ENCODE measurements at regions not wholly inside any gene's neighbourhood (a gene's known extent, or its start where the extent isn't known, plus 50 kb on each side); places are given as distances from the start of the nearest gene placed in this dataset.

GRCh38 chr1:30200161-30200560 is 523.2 kb downstream of the MATN1 start:
- Histone ChIP-seq H3K9me3 (peaks cover 0 to 5% (median 0%) of the 10 kb centered on the region in 3 donors), H3K4me1 (peaks cover 0 to 12% (median 4%) of the 10 kb centered on the region in 4 donors), H3K27ac (no peak overlapping the region), H3K4me3 (no peak overlapping the region), H3K27me3 (peaks cover 0 to 11% of the 10 kb centered on the region in 2 donors), H3K36me3 (no peaks in the 10 kb centered on the region)
- TF ChIP-seq CTCF (IDR thresholded peaks at IDR 0.05), result no peak
- intact Hi-C loops (cut with DNase I; ENCODE audit: low total_unique reads), result no loop called here
- DNase-seq, result no peak

- no peak for TF ChIP-seq CTCF (IDR thresholded peaks at IDR 0.05)
- peaks cover 0 to 12% (median 4%) of the 10 kb centered on the region in 4 donors for H3K4me1 ChIP-seq
- no peaks in the 10 kb centered on the region for H3K36me3 ChIP-seq
- H3K9me3 ChIP-seq, result peaks cover 0 to 5% (median 0%) of the 10 kb centered on the region in 3 donors
- H3K27ac ChIP-seq, result no peak overlapping the region
- intact Hi-C loops (cut with DNase I; ENCODE audit: low total_unique reads), result no loop called here
- peaks cover 0 to 11% of the 10 kb centered on the region in 2 donors for H3K27me3 ChIP-seq
- DNase-seq, result no peak
- no peak overlapping the region for H3K4me3 ChIP-seq
Observed at GRCh38 chr1:30199563-30199962, 523.8 kb downstream of the MATN1 start.

- intact Hi-C loops (cut with DNase I; ENCODE audit: low total_unique reads), result no loop called here
Observed at GRCh38 chr1:30198795-30199403, 524.5 kb downstream of the MATN1 start.

GRCh38 chr1:30198451-30198760 is 525.0 kb downstream of the MATN1 start:
- Histone ChIP-seq H3K4me3 (no peak overlapping the region), H3K36me3 (no peaks in the 10 kb centered on the region), H3K9me3 (peaks cover 0 to 5% (median 0%) of the 10 kb centered on the region in 3 donors), H3K4me1 (peaks cover 0 to 12% (median 4%) of the 10 kb centered on the region in 4 donors), H3K27me3 (peaks cover 0 to 11% of the 10 kb centered on the region in 2 donors), H3K27ac (no peak overlapping the region)
- no peak for TF ChIP-seq CTCF (IDR thresholded peaks at IDR 0.05)
- intact Hi-C loops (cut with DNase I; ENCODE audit: low total_unique reads), result no loop called here
- no peak for DNase-seq

More at GRCh38 chr1:30198795-30199403, 524.5 kb downstream of the MATN1 start:
- no peak for DNase-seq
- TF ChIP-seq CTCF (IDR thresholded peaks at IDR 0.05), result no peak
- peaks cover 0 to 11% of the 10 kb centered on the region in 2 donors for H3K27me3 ChIP-seq
- no peaks in the 10 kb centered on the region for H3K36me3 ChIP-seq
- H3K4me1 ChIP-seq, result peaks cover 0 to 12% (median 4%) of the 10 kb centered on the region in 4 donors
- peaks cover 0 to 5% (median 0%) of the 10 kb centered on the region in 3 donors for H3K9me3 ChIP-seq
- no peak overlapping the region for H3K27ac ChIP-seq
- H3K4me3 ChIP-seq, result no peak overlapping the region

GRCh38 chr1:30197639-30198450 is 525.5 kb downstream of the MATN1 start:
- Histone ChIP-seq H3K9me3 (peaks cover 0 to 5% (median 0%) of the 10 kb centered on the region in 3 donors), H3K36me3 (no peaks in the 10 kb centered on the region), H3K4me1 (peaks cover 0 to 12% (median 4%) of the 10 kb centered on the region in 4 donors), H3K27ac (no peak overlapping the region), H3K4me3 (no peak overlapping the region), H3K27me3 (peaks cover 0 to 11% of the 10 kb centered on the region in 2 donors)
- DNase-seq, result no peak
- intact Hi-C loops (cut with DNase I; ENCODE audit: low total_unique reads), result no loop called here
- no peak for TF ChIP-seq CTCF (IDR thresholded peaks at IDR 0.05)

Data from tibial artery (tissue), 4 donors.